ENCODE measurements at regions not wholly inside any gene's neighbourhood (a gene's known extent, or its start where the extent isn't known, plus 50 kb on each side); places are given as distances from the start of the nearest gene placed in this dataset.
"Not testable (repeated sequence)": the region's sequence is repeated elsewhere in the genome, so short reads cannot be mapped to it uniquely, and the experiment has no call there.

GRCh38 chr19:34871911-34872310, 54.8 kb upstream of the ZNF30 start:
- not testable (repeated sequence) for DNase-seq

- no peak for DNase-seq
Observed at GRCh38 chr19:34867631-34868030, 59.1 kb upstream of the ZNF30 start.

GRCh38 chr19:34865225-34865624, 61.5 kb upstream of the ZNF30 start:
- DNase-seq: not testable (repeated sequence)

GRCh38 chr19:34859823-34860736, 66.6 kb upstream of the ZNF30 start:
- DNase-seq: not testable (repeated sequence)

- DNase-seq: not testable (repeated sequence)
Observed at GRCh38 chr19:34859325-34859724, 67.4 kb upstream of the ZNF30 start.

- DNase-seq: no peak
Observed at GRCh38 chr19:34856052-34856451, 70.7 kb upstream of the ZNF30 start.

- no peak for DNase-seq
Observed at GRCh38 chr19:34853369-34853768, 73.3 kb upstream of the ZNF30 start.

- no peak for DNase-seq
Observed at GRCh38 chr19:34852669-34853068, 74.0 kb upstream of the ZNF30 start.

- DNase-seq: no peak
Observed at GRCh38 chr19:34851277-34851804, 75.4 kb upstream of the ZNF30 start.

- DNase-seq: no peak
Observed at GRCh38 chr19:34847393-34847792, 74.4 kb upstream of the ZNF599 start.

GRCh38 chr19:34844277-34844676, 71.3 kb upstream of the ZNF599 start:
- DNase-seq: no peak

GRCh38 chr19:34841780-34842179, 68.8 kb upstream of the ZNF599 start:
- no peak for DNase-seq

GRCh38 chr19:34838753-34839431, 65.9 kb upstream of the ZNF599 start:
- DNase-seq: peak in 1 of 51 donors; percentile 3

- DNase-seq: no peak
Observed at GRCh38 chr19:34838248-34838647, 65.2 kb upstream of the ZNF599 start.

GRCh38 chr19:34837262-34837661, 64.2 kb upstream of the ZNF599 start:
- no peak for DNase-seq

- DNase-seq: no peak
Observed at GRCh38 chr19:34835631-34836351, 62.8 kb upstream of the ZNF599 start.

- no peak for DNase-seq
Observed at GRCh38 chr19:34834472-34835061, 61.6 kb upstream of the ZNF599 start.

GRCh38 chr19:34832581-34833112, 59.6 kb upstream of the ZNF599 start:
- no peak for DNase-seq

- no peak for DNase-seq
Observed at GRCh38 chr19:34831714-34832113, 58.7 kb upstream of the ZNF599 start.

GRCh38 chr19:34828156-34828555, 55.1 kb upstream of the ZNF599 start:
- no peak for DNase-seq

- no peak for DNase-seq
Observed at GRCh38 chr19:34825212-34825611, 52.2 kb upstream of the ZNF599 start.

Measured in hypothalamus (tissue), 51 donors.